ENCODE measurements at regions not wholly inside any gene's neighbourhood (a gene's known extent, or its start where the extent isn't known, plus 50 kb on each side); places are given as distances from the start of the nearest gene placed in this dataset.

DNA sequence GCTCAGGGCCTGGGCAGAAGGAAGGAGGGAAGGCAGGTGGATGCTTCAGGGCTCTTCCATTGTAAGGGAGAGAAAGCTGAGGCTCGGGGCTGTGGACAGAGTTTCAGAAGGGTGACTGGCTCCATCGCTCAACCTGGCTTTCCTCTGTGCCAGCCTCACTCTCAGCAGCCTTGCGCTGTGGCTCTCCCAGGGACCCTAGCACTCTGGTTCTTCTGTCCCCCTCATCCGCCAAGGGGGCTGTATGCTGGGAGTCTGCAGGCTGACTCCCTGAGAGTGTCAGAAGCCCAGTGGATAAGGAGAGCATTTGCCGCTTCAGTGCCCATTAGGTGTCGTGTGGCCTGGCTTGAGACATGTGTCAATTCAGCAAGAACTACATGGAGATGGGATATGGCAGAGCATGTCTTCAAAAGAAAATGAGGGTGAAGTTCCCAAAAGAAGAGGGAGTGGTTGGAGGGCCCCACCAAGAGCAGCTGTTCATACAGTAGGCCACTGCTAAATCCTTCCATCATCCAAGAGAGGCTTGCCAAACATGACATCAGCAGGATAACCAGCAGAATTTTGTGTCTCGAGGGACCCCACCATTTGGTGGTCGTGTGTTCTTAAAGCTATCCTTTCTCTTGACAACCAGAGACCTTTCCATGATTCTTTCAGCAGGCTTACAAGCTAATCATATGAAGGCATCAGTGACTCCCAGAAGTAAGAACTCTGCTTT lies 148.2 kb downstream of the IRX5 start:
- DNase-seq (ENCODE audit: low read depth), result no peak
- TF ChIP-seq, protein P1, sequence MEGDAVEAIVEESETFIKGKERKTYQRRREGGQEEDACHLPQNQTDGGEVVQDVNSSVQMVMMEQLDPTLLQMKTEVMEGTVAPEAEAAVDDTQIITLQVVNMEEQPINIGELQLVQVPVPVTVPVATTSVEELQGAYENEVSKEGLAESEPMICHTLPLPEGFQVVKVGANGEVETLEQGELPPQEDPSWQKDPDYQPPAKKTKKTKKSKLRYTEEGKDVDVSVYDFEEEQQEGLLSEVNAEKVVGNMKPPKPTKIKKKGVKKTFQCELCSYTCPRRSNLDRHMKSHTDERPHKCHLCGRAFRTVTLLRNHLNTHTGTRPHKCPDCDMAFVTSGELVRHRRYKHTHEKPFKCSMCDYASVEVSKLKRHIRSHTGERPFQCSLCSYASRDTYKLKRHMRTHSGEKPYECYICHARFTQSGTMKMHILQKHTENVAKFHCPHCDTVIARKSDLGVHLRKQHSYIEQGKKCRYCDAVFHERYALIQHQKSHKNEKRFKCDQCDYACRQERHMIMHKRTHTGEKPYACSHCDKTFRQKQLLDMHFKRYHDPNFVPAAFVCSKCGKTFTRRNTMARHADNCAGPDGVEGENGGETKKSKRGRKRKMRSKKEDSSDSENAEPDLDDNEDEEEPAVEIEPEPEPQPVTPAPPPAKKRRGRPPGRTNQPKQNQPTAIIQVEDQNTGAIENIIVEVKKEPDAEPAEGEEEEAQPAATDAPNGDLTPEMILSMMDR (conservative IDR thresholded peaks at IDR 0.05; ENCODE audit: control insufficient read depth, insufficient read depth, low read depth, low read length), result no peak
- no peak overlapping the region for H3K4me3 ChIP-seq (ENCODE audit: control insufficient read depth, low read depth, low read length)

DNA sequence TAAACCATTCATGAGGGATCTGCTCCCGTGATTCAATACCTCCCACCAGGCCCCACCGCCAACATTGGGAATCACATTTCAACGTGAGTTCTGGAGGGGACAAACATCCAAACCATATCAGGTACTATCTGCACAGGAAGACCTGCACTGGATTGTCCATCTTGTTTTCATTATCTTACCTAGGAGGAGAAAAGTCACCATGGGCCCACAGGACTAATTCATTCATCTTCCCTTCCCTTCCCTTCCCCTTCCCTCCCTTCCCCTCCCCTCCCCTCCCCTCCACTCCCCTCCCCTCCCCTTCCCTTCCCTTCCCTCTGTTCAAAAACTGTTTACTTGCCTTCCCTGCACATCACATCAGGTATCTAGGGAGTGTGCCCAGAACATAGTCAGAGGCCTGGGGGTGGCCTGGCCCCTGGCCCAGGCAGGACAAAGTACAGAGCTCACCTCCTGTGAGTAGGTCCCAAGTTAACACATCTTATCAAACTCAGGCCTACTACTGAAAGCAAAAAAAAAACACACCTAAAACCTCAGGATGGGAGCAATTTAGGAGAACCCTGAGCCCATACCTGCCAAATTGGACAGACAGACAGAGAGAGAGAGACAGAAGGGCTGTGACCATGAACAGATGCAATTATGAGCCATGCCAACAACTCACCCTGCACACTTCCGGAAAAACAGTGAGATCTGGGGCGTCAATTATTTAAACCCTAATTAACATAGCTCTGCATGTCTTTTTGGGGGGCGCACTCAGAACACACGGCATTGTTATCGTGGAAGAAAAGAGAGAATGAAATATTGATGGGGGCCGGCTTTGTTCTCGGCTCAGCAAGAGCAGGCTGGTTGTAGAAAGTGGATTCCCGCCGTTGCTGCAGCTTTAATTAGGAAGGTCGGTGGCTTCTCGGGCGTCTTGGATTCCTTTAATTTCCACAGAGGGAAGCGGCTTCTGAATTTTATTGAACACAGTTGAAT lies 151.2 kb downstream of the IRX5 start:
- DNase-seq (ENCODE audit: low read depth), result no peak
- TF ChIP-seq, protein P1 (conservative IDR thresholded peaks at IDR 0.05; ENCODE audit: control insufficient read depth, insufficient read depth, low read depth, low read length), result no peak
- no peak overlapping the region for H3K4me3 ChIP-seq (ENCODE audit: control insufficient read depth, low read depth, low read length)

DNA sequence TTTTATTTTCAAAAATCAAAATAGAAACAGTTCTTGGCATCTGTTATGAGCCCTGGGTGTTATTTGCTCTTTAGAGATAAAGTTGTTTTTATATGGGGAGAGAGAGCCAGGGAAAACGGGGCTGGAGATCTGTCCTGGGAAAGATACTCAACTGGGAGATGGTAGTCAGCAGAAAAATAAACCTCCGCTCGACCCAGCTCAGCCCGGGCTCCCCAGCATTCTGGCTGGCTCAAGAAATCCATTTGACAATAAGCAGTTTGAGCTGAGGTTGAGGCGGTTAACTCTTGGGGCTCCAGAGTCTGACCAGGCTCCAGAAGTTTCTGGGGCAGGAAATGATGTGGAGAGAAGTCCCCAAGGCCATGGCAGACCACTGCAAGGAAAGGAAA lies 151.9 kb downstream of the IRX5 start:
- TF ChIP-seq, protein P1 (conservative IDR thresholded peaks at IDR 0.05; ENCODE audit: control insufficient read depth, insufficient read depth, low read depth, low read length), result no peak
- DNase-seq (ENCODE audit: low read depth), result no peak
- H3K4me3 ChIP-seq (ENCODE audit: control insufficient read depth, low read depth, low read length), result no peak overlapping the region

DNA sequence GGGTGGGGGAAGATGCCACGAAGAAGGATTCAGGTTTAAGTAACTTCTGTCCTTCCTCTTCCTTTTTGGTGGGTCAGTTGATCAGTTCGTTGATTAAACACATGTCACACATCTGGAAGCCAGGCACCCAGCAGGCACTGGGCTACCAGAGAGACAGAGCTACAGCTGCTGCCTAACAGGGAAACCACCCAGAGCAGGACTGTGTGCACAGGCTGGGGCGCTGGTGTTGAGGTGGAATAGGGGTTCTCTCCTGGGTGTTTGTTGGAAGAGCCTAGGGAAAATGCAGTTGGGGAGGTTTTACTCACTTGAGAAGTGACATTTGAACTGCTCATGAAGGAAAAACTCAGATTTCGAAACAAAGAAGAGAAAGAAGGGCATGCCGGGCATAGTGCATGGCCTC lies 152.4 kb downstream of the IRX5 start:
- no peak overlapping the region for H3K4me3 ChIP-seq (ENCODE audit: control insufficient read depth, low read depth, low read length)
- TF ChIP-seq, protein P1 (conservative IDR thresholded peaks at IDR 0.05; ENCODE audit: control insufficient read depth, insufficient read depth, low read depth, low read length), result no peak
- no peak for DNase-seq (ENCODE audit: low read depth)

DNA sequence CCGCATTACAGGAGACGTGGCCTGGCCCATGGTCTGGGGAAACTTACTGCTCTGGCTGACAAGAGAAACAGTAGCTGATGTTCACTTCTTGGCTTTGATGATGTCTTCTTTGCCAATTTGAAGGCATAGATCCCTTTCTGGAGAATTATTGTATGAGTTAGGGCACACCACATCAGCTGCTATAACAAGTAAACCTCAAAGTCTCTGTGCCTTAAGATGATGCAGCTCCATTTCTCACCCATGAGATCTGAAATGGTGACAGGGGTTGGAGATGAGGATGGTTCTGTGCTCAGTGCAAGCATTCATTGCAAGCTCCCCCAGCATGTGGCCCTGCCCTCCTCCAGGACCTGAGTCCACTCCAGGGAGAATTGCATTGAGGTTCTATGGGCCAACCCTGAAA lies 157.4 kb downstream of the IRX5 start:
- DNase-seq (ENCODE audit: low read depth), result no peak
- no peak overlapping the region for H3K4me3 ChIP-seq (ENCODE audit: control insufficient read depth, low read depth, low read length)
- TF ChIP-seq, protein P1 (conservative IDR thresholded peaks at IDR 0.05; ENCODE audit: control insufficient read depth, insufficient read depth, low read depth, low read length), result no peak

DNA sequence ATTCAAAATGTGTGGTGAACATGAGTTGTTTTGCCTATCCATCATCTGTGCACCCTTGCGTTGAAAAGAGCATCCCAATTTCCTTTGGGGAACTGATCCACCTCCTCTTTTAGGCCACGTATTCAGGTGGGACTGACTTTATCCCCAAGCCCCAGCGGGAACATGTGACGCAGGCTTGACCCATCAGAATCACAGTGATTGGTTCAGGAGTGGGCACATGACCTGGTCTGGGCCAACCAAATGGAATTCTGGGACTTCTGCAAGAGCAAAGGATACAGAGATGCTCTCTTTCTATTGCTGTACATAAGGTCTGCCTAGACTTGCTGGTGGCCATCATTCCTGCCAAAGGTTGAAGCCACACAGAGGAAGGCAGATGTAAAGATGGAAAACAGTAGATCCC lies 158.9 kb downstream of the IRX5 start:
- no peak overlapping the region for H3K4me3 ChIP-seq (ENCODE audit: control insufficient read depth, low read depth, low read length)
- TF ChIP-seq, protein P1 (conservative IDR thresholded peaks at IDR 0.05; ENCODE audit: control insufficient read depth, insufficient read depth, low read depth, low read length), result no peak
- DNase-seq (ENCODE audit: low read depth), result no peak
